ENCODE measurements at regions not wholly inside any gene's neighbourhood (a gene's known extent, or its start where the extent isn't known, plus 50 kb on each side); places are given as distances from the start of the nearest gene placed in this dataset.

DNA sequence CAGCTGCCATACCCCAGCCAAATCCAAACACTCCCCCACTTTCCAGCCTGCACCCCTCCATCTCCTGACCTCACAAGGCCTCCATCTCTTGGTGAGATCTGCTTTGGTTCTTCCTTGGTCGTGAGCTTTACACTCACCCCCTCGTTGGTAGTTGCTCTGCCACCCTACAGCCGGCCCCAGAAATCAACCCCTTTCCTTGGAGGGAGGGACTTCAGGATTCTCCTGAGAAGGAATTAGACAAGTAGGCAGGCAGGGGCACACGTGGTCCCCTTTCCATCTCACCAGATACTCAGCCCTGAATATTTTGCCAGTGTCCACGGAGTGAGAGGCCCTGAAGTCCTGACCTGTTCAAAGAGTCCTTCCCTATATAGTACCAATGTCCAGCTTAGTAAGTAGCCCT is 120.0 kb upstream of the PWP1 start:
- H3K9me3 ChIP-seq (ENCODE audit: control insufficient read depth, low read length), result no peaks in the 10 kb centered on the region
- ATAC-seq (no peak), DNase-seq (no peak)
- no peaks in the 10 kb centered on the region for H3K27me3 ChIP-seq (ENCODE audit: control insufficient read depth, insufficient read depth)
- H3K27ac ChIP-seq (ENCODE audit: low read length), result no peak overlapping the region
- no peaks in the 10 kb centered on the region for H3K4me1 ChIP-seq (ENCODE audit: control insufficient read depth, insufficient read depth, low read length)
- 59% methylated on average over 5 of the region's 5 CpGs for WGBS
- no peak overlapping the region for H3K4me3 ChIP-seq (ENCODE audit: low read length)
- intact Hi-C loops (cut with DNase I), result no loop called here

GRCh38 chr12:107567876-107568619 is 117.6 kb upstream of the PWP1 start:
- Histone ChIP-seq H3K27ac (ENCODE audit: low read length) (no peak overlapping the region), H3K27me3 (ENCODE audit: control insufficient read depth, insufficient read depth) (no peaks in the 10 kb centered on the region), H3K4me1 (ENCODE audit: control insufficient read depth, insufficient read depth, low read length) (no peaks in the 10 kb centered on the region), H3K4me3 (ENCODE audit: low read length) (no peak overlapping the region), H3K9me3 (ENCODE audit: control insufficient read depth, low read length) (no peaks in the 10 kb centered on the region)
- ATAC-seq, result no peak
- 88% methylated on average over 6 of the region's 6 CpGs for WGBS
- DNase-seq, result no peak
- intact Hi-C loops (cut with DNase I), result no loop called here

- ATAC-seq, result no peak
- no peak for DNase-seq
- intact Hi-C loops (cut with DNase I), result no loop called here
- no peak overlapping the region for H3K4me3 ChIP-seq (ENCODE audit: low read length)
- no peaks in the 10 kb centered on the region for H3K9me3 ChIP-seq (ENCODE audit: control insufficient read depth, low read length)
- no peaks in the 10 kb centered on the region for H3K4me1 ChIP-seq (ENCODE audit: control insufficient read depth, insufficient read depth, low read length)
- 77% methylated on average over 5 of the region's 5 CpGs for WGBS
- no peak overlapping the region for H3K27ac ChIP-seq (ENCODE audit: low read length)
- no peaks in the 10 kb centered on the region for H3K27me3 ChIP-seq (ENCODE audit: control insufficient read depth, insufficient read depth)
Observed at GRCh38 chr12:107568718-107569117, 116.9 kb upstream of the PWP1 start.

DNA sequence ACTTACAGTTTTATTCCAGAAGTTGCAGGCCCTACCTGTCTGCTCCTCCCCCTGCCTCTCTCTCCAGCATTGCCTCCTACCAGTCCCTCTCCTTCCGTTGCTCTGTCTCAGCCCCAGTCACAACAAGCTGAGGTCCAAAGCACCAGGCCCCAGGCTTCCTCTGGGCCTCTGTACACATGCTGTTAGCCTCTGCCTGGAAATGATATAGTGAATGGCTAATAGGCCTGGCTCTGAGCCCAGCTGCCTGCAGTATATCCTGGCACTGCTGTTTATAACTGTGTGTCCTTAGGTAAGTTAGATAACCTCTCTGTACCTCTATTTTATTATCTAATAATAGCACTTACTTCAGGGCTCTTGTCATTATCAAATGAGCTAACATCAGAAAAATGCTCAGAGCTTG is 114.9 kb upstream of the PWP1 start:
- no peak overlapping the region for H3K4me3 ChIP-seq (ENCODE audit: low read length)
- 57% methylated on average over 1 of the region's 1 CpG for whole genome bisulfite sequencing
- DNase-seq (no peak), ATAC-seq (no peak)
- H3K27ac ChIP-seq (ENCODE audit: low read length), result no peak overlapping the region
- H3K27me3 ChIP-seq (ENCODE audit: control insufficient read depth, insufficient read depth), result no peaks in the 10 kb centered on the region
- no peaks in the 10 kb centered on the region for H3K9me3 ChIP-seq (ENCODE audit: control insufficient read depth, low read length)
- intact Hi-C loops (cut with DNase I), result no loop called here
- no peaks in the 10 kb centered on the region for H3K4me1 ChIP-seq (ENCODE audit: control insufficient read depth, insufficient read depth, low read length)

DNA sequence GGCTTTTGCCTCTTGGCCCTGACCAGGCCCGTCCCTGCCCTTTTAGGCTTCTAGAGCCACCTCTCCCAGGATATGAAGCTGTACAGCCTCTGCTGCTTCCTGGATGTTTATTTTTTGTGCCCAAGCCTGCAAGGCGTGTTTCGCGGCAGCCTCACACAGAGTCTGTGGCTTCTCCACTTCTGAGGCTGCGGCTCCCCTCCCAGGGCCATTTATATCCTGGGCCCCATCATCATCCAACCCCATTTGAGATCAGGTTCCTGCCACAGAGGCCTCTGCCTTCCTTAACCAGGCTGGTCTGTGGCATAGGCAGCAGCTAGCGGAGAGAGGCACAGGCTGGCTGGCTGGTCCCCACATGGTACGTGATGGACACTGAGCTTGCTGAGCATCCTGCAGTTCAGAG is 114.1 kb upstream of the PWP1 start:
- ATAC-seq, result no peak
- WGBS, result 93% methylated on average over 7 of the region's 7 CpGs

GRCh38 chr12:107574691-107575090 is 110.9 kb upstream of the PWP1 start:
- Histone ChIP-seq H3K9me3 (ENCODE audit: control insufficient read depth, low read length) (no peaks in the 10 kb centered on the region), H3K4me1 (ENCODE audit: control insufficient read depth, insufficient read depth, low read length) (no peaks in the 10 kb centered on the region), H3K27me3 (ENCODE audit: control insufficient read depth, insufficient read depth) (no peaks in the 10 kb centered on the region), H3K27ac (ENCODE audit: low read length) (no peak overlapping the region), H3K4me3 (ENCODE audit: low read length) (no peak overlapping the region)
- intact Hi-C loops (cut with DNase I), result no loop called here
- ATAC-seq, result no peak
- no peak for DNase-seq
- WGBS, result 81% methylated on average over 4 of the region's 4 CpGs

More for the DNA sequence above, 114.1 kb upstream of the PWP1 start:
- no peak overlapping the region for H3K4me3 ChIP-seq (ENCODE audit: low read length)
- H3K9me3 ChIP-seq (ENCODE audit: control insufficient read depth, low read length), result no peaks in the 10 kb centered on the region
- no peak overlapping the region for H3K27ac ChIP-seq (ENCODE audit: low read length)
- H3K4me1 ChIP-seq (ENCODE audit: control insufficient read depth, insufficient read depth, low read length), result no peaks in the 10 kb centered on the region
- intact Hi-C loops (cut with DNase I), result no loop called here
- DNase-seq, result no peak
- no peaks in the 10 kb centered on the region for H3K27me3 ChIP-seq (ENCODE audit: control insufficient read depth, insufficient read depth)

GRCh38 chr12:107580750-107581618 is 104.6 kb upstream of the PWP1 start:
- intact Hi-C loops (cut with DNase I), result no loop called here
- no peak for ATAC-seq
- no peaks in the 10 kb centered on the region for H3K9me3 ChIP-seq (ENCODE audit: control insufficient read depth, low read length)
- H3K27ac ChIP-seq (ENCODE audit: low read length), result no peak overlapping the region
- no peaks in the 10 kb centered on the region for H3K4me1 ChIP-seq (ENCODE audit: control insufficient read depth, insufficient read depth, low read length)
- no peak for DNase-seq
- H3K27me3 ChIP-seq (ENCODE audit: control insufficient read depth, insufficient read depth), result no peaks in the 10 kb centered on the region
- 26% methylated on average over 66 of the region's 66 CpGs for WGBS
- peak overlapping the region; percentile 17 for H3K4me3 ChIP-seq (ENCODE audit: low read length)

DNA sequence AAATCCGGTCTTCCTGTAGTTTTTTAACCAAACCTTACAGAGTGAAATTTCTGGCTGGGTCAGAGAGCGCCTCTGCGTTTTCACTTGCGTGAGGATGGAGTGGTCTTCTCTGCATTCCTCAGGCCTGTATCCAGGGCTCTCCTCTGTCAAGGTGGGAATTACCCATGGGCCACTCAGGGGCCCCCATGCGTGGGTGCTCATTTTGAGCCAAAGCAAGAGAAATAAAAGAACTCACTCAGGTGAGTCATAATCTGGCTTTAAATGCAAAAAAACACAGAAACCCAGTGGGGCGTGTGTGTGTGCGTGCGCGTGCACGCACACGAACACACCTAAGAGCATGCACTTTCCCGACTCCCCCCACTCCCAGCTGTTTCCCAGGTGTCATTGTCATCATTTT is 104.0 kb upstream of the PWP1 start:
- DNase-seq, result no peak
- 69% methylated on average over 12 of the region's 12 CpGs for WGBS
- Histone ChIP-seq H3K27ac (ENCODE audit: low read length) (no peak overlapping the region), H3K27me3 (ENCODE audit: control insufficient read depth, insufficient read depth) (no peaks in the 10 kb centered on the region), H3K9me3 (ENCODE audit: control insufficient read depth, low read length) (no peaks in the 10 kb centered on the region), H3K4me1 (ENCODE audit: control insufficient read depth, insufficient read depth, low read length) (no peaks in the 10 kb centered on the region), H3K4me3 (ENCODE audit: low read length) (peak overlapping the region; percentile 17)
- no peak for ATAC-seq
- intact Hi-C loops (cut with DNase I), result no loop called here

- intact Hi-C loops (cut with DNase I), result no loop called here
- Histone ChIP-seq H3K27me3 (ENCODE audit: control insufficient read depth, insufficient read depth) (no peaks in the 10 kb centered on the region), H3K4me1 (ENCODE audit: control insufficient read depth, insufficient read depth, low read length) (no peaks in the 10 kb centered on the region), H3K4me3 (ENCODE audit: low read length) (no peak overlapping the region), H3K27ac (ENCODE audit: low read length) (no peak overlapping the region), H3K9me3 (ENCODE audit: control insufficient read depth, low read length) (no peaks in the 10 kb centered on the region)
- WGBS, result 74% methylated on average over 5 of the region's 5 CpGs
- DNase-seq, result no peak
- ATAC-seq, result no peak
Observed at GRCh38 chr12:107583551-107583950, 102.0 kb upstream of the PWP1 start.

GRCh38 chr12:107584563-107584962 is 101.0 kb upstream of the PWP1 start:
- 58% methylated on average over 2 of the region's 2 CpGs for WGBS
- no peaks in the 10 kb centered on the region for H3K9me3 ChIP-seq (ENCODE audit: control insufficient read depth, low read length)
- H3K4me1 ChIP-seq (ENCODE audit: control insufficient read depth, insufficient read depth, low read length), result no peaks in the 10 kb centered on the region
- DNase-seq (no peak), ATAC-seq (no peak)
- intact Hi-C loops (cut with DNase I), result no loop called here
- no peaks in the 10 kb centered on the region for H3K27me3 ChIP-seq (ENCODE audit: control insufficient read depth, insufficient read depth)
- H3K4me3 ChIP-seq (ENCODE audit: low read length), result no peak overlapping the region
- H3K27ac ChIP-seq (ENCODE audit: low read length), result no peak overlapping the region

- no peak for ATAC-seq
- no peak overlapping the region for H3K4me3 ChIP-seq (ENCODE audit: low read length)
- no peaks in the 10 kb centered on the region for H3K9me3 ChIP-seq (ENCODE audit: control insufficient read depth, low read length)
- no peak for DNase-seq
- intact Hi-C loops (cut with DNase I), result no loop called here
- no peaks in the 10 kb centered on the region for H3K27me3 ChIP-seq (ENCODE audit: control insufficient read depth, insufficient read depth)
- peaks cover 2% of the 10 kb centered on the region for H3K4me1 ChIP-seq (ENCODE audit: control insufficient read depth, insufficient read depth, low read length)
- 68% methylated on average over 12 of the region's 12 CpGs for WGBS
- H3K27ac ChIP-seq (ENCODE audit: low read length), result no peak overlapping the region
Observed at GRCh38 chr12:107586256-107586970, 99.2 kb upstream of the PWP1 start.
